HL-60 (cell line): ENCODE measurements at regions not wholly inside any gene's neighbourhood (a gene's known extent, or its start where the extent isn't known, plus 50 kb on each side); places are given as distances from the start of the nearest gene placed in this dataset.

ENCODE experiments used
- DNase-seq, 2 experiments: peaks; one replicate each; pipeline ENCODE4 v3.0.0-alpha.2; 2010 to 2020; ENCODE audit warnings: low read depth in 1 of 2, low spot score in 1 of 2
- H3K27ac ChIP-seq: fragments of 250-450 bp; sonication (Bioruptor Pico); replicated peaks from 2 replicates; pipeline ENCODE4 v1.5.1; 2020; ENCODE audit warnings: mild to moderate bottlenecking, moderate library complexity
- H3K27me3 ChIP-seq: fragments of 250-450 bp; sonication (Bioruptor Pico); 2 replicates; pipeline ENCODE4 v1.5.1; 2021; ENCODE audit warnings: mild to moderate bottlenecking, moderate library complexity; ENCODE audit not compliant: insufficient read depth, poor library complexity, severe bottlenecking
- H3K4me3 ChIP-seq: replicated peaks from 2 replicates; pipeline ENCODE4 v1.5.1; 2011; ENCODE audit warnings: mild to moderate bottlenecking, control low read depth, low read length; ENCODE audit not compliant: insufficient read depth
- CTCF ChIP-seq: IDR thresholded peaks from one replicate; pipeline ENCODE4 v1.5.1; 2011; ENCODE audit warnings: low read length, control low read depth, inconsistent platforms; ENCODE audit not compliant: insufficient read depth
- GABPA ChIP-seq: IDR thresholded peaks from 2 replicates; pipeline ENCODE4 v1.6.1; 2012; ENCODE audit warnings: low read depth
- POLR2AphosphoS5 ChIP-seq: IDR thresholded peaks from 2 replicates; pipeline ENCODE4 v1.6.1; 2012; ENCODE audit warnings: low read depth
- REST ChIP-seq: IDR thresholded peaks from 2 replicates; pipeline ENCODE4 v1.6.1; 2012; ENCODE audit warnings: low read depth; ENCODE audit not compliant: insufficient replicate concordance
- SPI1 ChIP-seq: IDR thresholded peaks from 2 replicates; pipeline ENCODE4 v1.6.1; 2012; ENCODE audit warnings: low read depth, mild to moderate bottlenecking, borderline replicate concordance

GRCh38 chr4:62394766-62395165, 1194.6 kb downstream of the ADGRL3 start:
- TF ChIP-seq POLR2AphosphoS5 (no peak), GABPA (no peak), SPI1 (no peak), REST (no peak), CTCF (no peak)
- Histone ChIP-seq H3K4me3 (no peak overlapping the region), H3K27ac (no peak overlapping the region), H3K27me3 (no peaks in the 10 kb centered on the region)
- DNase-seq = no peak

GRCh38 chr4:62387808-62388207, 1187.7 kb downstream of the ADGRL3 start:
- no peak overlapping the region for H3K4me3 ChIP-seq
- no peak for DNase-seq
- no peaks in the 10 kb centered on the region for H3K27me3 ChIP-seq
- H3K27ac ChIP-seq = no peak overlapping the region
- TF ChIP-seq GABPA (no peak), POLR2AphosphoS5 (no peak), REST (no peak), CTCF (no peak), SPI1 (no peak)

- H3K4me3 ChIP-seq = no peak overlapping the region
- H3K27me3 ChIP-seq = no peaks in the 10 kb centered on the region
- TF ChIP-seq CTCF = no peak
- no peak for TF ChIP-seq SPI1
- TF ChIP-seq POLR2AphosphoS5 = no peak
- TF ChIP-seq REST = no peak
- DNase-seq = no peak
- H3K27ac ChIP-seq = no peak overlapping the region
Measured at GRCh38 chr4:62377700-62378099, 1177.6 kb downstream of the ADGRL3 start.
